ENCODE measurements at regions not wholly inside any gene's neighbourhood (a gene's known extent, or its start where the extent isn't known, plus 50 kb on each side); places are given as distances from the start of the nearest gene placed in this dataset.
"Not testable (repeated sequence)": the region's sequence is repeated elsewhere in the genome, so short reads cannot be mapped to it uniquely, and the experiment has no call there.

- no peak for DNase-seq (ENCODE audit: low read depth, low spot score)
These were observed 298.3 kb upstream of the ERCC4 start for GRCh38 chr16:13621639-13622038.

- DNase-seq (ENCODE audit: low read depth, low spot score): no peak
These were observed 291.8 kb upstream of the ERCC4 start for GRCh38 chr16:13628156-13628555.

DNA sequence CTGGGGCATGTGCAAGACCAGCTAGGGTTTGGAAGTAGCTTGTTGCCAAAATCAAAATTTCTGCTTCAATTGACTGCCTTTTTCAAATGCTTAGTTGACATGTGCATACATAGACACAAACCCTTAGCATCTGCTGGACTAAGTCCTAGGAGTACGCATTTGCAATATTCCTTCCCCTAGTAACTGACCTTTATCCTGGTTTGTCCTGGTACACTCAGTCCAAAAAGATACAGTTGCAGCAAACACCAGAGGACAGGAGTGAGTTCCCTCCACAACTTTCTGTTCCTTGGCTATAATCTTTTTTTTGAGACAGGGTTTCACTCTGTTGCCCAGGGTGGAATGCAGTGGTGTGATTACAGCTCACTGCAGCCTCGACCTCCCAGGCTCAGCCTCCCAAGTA, 290.2 kb upstream of the ERCC4 start:
- DNase-seq (ENCODE audit: low read depth, low spot score): no peak

DNA sequence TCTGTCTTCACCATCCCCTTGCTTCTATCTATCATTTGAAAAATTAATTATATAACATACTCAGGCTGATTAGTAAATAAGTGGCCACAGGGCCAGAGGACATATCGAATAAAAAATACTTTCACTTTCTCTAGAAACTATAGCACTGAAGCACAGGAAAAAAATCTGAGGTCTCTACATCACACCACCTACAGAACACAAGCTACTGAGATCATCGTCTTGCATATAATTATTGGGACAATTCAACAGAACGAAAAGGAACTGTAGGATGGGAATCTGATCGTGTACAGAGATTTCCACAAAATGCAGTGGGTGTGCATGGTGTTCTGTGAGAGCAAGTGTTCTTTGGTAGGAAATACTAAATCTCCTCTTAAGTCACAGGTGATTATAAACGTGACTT, 289.6 kb upstream of the ERCC4 start:
- no peak for DNase-seq (ENCODE audit: low read depth, low spot score)

- DNase-seq (ENCODE audit: low read depth, low spot score): no peak
These were observed 288.7 kb upstream of the ERCC4 start for GRCh38 chr16:13631213-13631767.

DNA sequence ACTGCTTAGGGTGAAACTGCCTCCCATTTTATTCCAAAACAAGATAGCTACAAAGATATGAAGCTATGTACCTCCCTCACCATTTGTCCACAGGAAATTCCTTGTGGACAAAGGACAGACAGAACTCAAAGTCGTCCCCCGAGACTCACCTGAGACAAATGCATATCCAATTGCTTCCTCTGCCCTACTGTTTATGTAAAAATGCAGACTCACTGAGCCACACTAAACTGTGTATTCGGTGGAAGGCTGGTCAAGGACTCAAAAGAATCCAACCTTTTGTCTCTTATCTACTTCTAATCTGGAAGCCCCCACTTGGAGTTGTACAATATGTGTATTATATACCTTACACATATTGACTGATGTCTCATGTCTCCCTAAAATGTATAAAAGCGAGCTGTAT, 288.0 kb upstream of the ERCC4 start:
- no peak for DNase-seq (ENCODE audit: low read depth, low spot score)

DNA sequence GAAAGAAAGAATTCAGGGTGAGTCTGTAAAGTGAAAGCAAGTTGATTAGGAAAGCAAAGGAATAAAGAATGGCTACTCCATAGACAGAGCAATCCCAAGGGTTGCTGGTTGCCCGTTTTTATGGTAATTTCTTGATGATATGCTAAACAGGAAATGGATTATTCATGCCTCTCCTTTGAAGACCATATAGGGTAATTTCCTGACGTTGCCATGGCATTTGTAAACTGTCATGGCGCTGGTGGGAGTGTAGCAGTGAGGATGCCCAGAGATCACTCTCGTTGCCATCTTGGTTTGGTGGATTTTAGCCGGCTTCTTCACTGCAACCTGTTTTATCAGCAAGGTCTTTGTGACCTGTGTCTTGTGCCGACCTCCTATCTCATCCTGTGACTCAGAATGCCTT, 287.4 kb upstream of the ERCC4 start:
- not testable (repeated sequence) for DNase-seq (ENCODE audit: low read depth, low spot score)

- DNase-seq (ENCODE audit: low read depth, low spot score): no peak
These were observed 286.5 kb upstream of the ERCC4 start for GRCh38 chr16:13633391-13633861.

GRCh38 chr16:13634253-13634652, 285.7 kb upstream of the ERCC4 start:
- DNase-seq (ENCODE audit: low read depth, low spot score): no peak

DNA sequence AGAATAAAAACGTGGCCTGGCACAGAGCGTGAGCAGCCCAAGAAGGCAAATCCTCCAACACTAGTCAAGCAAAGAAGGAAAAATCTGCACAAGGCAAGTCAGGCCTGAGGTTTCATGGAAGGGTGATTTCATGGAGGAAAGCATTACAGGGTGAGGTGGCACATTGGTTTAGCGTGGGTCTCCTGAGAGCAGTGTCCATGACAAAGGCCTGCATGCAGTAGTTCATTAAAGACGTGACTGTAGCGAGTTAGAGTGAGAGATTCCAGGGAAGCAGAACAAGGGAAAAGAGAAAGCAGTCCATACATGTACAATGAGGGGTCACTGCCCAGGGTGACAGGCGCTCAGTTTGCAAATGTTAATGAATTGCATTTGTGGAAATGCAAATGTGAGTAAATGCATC, 285.0 kb upstream of the ERCC4 start:
- DNase-seq (ENCODE audit: low read depth, low spot score): no peak

DNA sequence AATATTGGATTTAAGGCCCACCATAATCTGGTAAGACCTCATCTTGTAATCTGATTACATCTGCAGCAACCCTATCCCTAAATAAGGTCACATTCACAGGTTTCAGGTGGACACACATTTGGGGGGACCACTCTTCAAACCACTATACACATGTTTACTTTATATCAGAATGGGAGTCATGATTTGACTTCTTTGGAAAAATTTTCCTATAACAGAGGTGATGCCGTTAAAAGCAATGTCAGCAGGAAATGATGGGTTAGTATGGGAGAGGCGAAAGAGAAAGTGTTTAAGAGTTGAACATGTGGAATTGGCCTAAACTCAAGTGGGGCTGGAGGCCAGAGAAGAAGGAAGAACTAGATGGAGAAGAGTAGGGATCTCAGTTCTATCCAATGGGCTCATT, 281.7 kb upstream of the ERCC4 start:
- DNase-seq (ENCODE audit: low read depth, low spot score): no peak

DNA sequence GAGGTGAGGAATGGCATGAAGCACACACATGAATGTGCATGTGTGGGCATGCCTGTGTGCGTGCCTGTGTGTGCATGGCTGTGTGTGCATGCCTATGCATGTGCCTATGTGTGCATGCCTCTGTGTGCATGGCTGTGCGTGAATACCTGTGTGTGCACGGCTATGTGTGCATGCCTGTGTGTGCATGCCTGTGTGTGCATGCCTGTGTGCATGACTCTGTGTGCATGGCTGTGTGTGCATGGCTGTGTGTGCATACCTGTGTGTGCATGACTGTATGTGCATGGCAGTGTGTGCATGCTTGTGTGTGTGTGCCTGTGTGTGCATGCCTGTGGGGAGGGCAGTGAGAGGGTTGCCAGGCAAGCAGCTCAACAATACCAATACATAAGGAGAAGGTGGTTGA, 276.5 kb upstream of the ERCC4 start:
- no peak for DNase-seq (ENCODE audit: low read depth, low spot score)

- no peak for DNase-seq (ENCODE audit: low read depth, low spot score)
These were observed 274.2 kb upstream of the ERCC4 start for GRCh38 chr16:13645601-13646245.

GRCh38 chr16:13660807-13661206, 259.1 kb upstream of the ERCC4 start:
- DNase-seq (ENCODE audit: low read depth, low spot score): no peak

- no peak for DNase-seq (ENCODE audit: low read depth, low spot score)
These were observed 254.1 kb upstream of the ERCC4 start for GRCh38 chr16:13665876-13666275.

DNA sequence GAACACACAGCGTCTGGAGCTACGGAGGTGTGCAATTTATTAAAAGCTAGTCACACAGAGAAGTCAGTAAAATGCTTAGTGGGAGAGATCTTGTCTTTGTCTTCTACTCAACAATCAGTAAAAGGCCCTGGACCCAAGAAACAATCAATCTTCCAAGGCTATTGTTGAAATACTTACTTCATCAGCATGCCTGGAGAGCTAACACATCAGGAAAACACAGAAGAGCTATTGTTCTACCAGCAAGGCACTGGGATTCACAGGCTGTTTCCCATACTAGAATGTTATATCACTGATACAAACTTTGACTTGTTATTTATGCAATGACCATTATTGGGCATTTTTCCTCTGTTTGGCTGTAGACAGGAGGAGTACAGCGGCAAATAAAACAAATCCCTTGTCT, 247.8 kb upstream of the ERCC4 start:
- no peak for DNase-seq (ENCODE audit: low read depth, low spot score)

DNA sequence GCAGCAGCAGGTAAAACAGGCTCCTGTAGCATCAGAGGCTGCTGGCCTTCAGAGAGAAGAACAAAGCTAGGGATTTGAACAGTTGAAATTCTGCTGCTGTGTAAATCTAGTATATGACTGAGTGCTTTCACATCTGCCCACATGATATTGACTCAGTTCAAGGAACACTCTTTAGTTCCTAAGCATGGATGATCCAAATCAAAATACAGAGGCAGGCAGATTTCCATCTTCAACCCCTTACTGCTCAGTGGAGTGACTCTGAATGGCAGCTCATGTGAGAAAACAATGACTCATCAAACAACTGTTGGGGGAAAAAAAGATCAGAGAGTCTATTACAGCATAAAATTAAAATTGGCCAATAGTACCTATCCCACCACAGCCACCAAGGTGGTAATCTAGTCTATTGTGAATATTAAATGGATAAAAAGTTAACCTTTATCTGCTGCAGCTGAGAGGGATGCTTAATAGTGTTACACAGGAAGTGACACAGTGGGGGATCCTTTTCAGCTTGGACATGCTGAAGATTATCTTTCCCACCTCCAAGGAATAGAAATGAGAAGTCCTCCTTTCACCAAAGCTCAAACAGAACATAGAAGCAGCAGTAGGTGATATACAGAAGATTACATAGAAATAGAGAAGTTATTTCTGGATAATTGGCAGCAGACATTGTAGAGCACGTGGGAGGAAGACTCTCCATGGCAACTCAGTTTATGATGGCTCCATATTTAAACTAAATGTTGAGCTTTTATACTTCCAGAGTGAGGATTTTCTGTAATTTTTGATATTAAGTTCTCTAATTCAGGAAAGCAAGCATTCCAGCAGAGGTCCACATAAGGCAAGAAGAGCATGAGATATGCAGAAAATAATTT, 239.7 kb upstream of the ERCC4 start:
- no peak for DNase-seq (ENCODE audit: low read depth, low spot score)

DNA sequence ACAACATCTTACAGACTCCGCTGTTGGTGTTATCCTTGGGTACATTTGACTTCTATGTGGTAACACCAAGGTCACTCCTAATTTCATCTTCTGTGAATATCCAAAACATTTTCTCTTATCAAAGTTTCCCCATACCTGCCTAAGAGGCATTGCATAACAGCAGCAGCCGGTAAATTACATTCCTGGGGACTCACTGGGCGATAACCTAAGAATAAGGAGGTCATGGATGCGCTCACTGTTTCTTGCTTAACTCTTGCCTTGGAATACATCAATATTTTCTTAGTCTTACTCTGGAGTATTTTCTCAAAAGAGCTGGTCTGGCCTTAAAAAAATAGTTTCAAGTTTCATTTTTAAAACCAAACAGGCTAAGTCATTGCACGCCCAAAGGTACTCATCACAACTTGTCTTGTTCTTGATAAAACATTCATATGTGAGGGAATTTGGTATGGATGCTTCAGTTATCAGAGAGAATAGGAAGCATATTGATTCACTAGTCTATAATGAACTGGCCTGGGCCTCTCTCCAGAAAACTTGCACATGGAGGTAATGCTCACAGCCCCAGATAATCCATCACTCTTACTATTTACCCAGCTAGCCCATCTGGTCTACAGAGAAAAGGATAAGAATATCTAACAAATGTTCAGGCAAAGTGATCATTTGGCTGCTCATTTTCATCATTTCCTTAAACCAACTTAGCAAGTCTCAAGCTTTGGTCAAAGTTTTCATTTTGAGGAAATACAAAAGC, 235.0 kb upstream of the ERCC4 start:
- DNase-seq (ENCODE audit: low read depth, low spot score): no peak

DNA sequence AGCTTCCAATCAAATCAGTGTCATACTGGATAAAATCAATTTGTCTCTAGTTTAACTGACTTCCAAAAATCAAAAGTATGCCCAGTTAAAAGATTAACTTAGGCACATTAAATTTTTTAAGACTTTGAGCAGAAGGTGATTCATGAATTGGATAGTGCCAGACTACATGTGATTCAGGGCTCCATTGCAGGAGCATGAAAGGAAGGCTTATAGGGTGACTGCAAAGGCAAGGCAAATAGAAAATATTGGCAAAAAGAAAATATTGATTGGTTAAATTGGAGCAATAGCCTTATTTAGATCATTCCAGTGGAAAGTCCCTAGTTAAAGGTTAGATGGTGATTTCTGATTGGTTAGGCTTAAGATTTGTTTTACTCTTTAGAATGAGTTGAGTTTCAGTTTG, 223.9 kb upstream of the ERCC4 start:
- no peak for DNase-seq (ENCODE audit: low read depth, low spot score)

DNA sequence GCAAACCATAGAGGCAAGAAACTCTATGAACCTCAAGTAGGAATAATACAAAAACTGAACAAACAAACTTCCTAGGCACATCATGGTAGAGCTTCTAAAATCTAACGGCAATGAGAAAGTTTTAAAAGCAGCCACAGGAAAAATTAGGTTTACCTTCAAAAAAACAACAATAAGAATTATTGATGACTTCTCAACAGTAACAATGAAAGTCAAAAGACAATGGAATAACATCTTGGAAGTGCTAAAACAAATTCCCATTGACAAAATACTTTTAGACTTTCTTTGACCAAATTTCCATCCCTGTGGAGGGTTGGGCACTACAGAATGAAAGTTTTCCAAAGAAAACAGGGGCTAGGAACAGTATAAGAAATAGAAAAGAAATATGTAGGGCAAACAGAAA, 222.9 kb upstream of the ERCC4 start:
- DNase-seq (ENCODE audit: low read depth, low spot score): no peak

DNA sequence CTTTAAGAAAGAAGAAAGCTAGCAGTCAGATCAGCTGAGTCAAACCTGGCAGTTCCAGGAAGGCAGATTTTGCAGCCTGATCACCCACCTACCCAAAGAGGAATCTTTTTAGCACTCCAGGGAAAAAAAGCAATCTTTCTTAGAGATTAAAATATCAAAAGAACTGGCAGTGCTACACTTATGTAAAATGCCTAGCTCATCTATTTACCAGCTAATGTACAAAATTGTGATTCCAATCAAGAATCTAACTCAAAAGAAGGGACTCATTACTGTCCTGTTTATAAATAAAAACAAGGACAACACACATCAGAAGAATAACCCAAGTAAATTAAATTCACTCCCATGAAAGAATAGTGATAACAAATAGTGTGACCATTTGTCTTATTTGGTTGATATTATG, 222.4 kb upstream of the ERCC4 start:
- no peak for DNase-seq (ENCODE audit: low read depth, low spot score)

DNA sequence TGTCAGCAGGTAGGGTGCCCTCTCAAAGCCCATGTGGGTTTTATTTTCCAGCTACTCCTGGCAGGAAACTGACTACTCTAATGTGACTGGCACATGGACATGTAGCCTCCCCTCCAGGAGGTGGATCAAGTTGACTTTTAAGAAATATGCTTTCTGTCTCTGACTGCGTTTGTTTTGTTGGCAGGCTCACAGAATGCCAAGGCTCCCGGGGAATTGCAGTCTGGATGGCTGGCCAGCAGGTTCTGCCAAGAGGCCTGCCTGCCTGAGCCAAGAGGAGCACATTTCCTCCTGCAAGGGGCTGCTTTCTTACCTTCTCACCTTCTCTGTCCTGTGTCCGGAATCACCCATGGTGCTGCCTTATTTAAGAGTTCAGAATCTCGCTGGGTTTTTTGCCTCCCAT, 217.3 kb upstream of the ERCC4 start:
- no peak for DNase-seq (ENCODE audit: low read depth, low spot score)
